H54 (cell line): ENCODE measurements at regions not wholly inside any gene's neighbourhood (a gene's known extent, or its start where the extent isn't known, plus 50 kb on each side); places are given as distances from the start of the nearest gene placed in this dataset.

Experiments used
- DNase-seq: peaks from one replicate; pipeline ENCODE4 v3.0.0; 2011; ENCODE audit warnings: low spot score, mixed read lengths; ENCODE audit not compliant: insufficient read length
- FAIRE-seq: peaks from 3 replicates; lab custom pipeline; 2011; peaks lifted over from hg19 to GRCh38; lab: Jason Lieb, UNC
- POLR2A ChIP-seq: IDR thresholded peaks from 2 replicates; pipeline ENCODE4 v1.6.1; 2011; ENCODE audit warnings: low read depth, mild to moderate bottlenecking, low read length

DNA sequence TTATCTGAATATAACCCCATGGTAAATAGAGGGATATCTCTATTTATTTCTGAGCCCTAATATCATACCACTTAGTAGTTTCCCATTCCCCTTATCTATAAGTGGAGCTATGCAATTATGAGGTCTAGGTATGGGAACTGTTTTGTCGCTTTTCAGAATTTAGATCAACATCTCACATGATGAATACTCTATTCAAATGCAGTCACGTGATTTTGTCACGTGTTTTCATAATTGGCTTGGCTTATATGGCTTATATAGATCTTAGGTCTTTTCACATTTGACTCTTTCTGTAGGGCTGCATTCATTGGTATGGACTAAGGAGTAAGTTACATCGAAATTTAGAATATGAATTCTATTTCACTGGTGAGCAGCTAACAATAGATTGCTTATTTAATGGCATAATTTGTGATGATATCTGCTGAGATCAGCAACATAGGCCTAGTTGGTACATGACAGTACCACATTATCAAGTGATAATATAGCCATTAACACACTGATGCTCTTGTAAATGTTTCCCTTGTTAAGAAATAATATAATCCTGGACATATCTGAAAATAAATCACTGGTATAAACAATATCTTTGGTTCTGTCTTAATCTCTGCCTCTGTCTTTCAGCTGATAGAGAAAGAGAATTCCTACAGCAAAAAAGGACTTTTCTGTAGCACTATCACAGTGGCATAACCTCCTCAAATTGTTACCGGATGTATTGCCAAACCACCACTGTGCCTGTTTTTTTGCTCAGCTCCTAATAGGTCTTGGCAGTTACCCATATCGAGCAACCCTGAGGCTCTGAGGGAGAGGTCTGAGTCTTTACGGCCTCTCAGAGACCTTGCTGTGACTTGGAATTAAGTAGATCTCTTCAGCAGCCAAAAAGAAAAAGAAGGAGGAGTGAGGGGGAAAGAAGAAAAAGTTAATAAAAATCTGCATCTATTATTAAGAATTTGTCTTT is 357.1 kb downstream of the ZPLD1 start:
- TF ChIP-seq POLR2A, result no peak
- DNase-seq, result no peak
- FAIRE-seq, result no peak

- DNase-seq, result no peak
These were observed 362.0 kb downstream of the ZPLD1 start for GRCh38 chr3:102796804-102797203.

GRCh38 chr3:102802819-102803420 is 368.1 kb downstream of the ZPLD1 start:
- DNase-seq (no peak), FAIRE-seq (no peak)
- no peak for TF ChIP-seq POLR2A

More at GRCh38 chr3:102796804-102797203, 362.0 kb downstream of the ZPLD1 start:
- FAIRE-seq, result no peak
- no peak for TF ChIP-seq POLR2A

DNA sequence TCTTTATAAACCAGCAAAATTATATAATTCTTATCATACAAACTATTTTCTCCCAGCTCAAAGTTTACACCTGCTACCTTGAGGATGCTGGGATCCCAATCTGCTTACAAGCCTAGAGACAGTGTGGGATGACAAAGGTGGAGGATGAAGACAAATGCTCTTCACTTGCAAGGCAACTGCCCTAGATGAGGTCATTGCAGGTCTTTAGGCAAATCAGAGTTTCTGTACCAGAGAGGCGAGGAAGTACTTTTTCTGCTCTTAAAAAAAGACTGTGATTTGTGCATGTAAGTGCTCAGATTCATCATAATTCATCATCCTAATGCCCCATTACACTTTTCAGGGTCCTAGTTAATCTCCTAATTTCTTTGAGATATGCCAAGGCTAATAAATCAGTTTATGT is 376.1 kb downstream of the ZPLD1 start:
- no peak for DNase-seq
- TF ChIP-seq POLR2A, result no peak
- FAIRE-seq, result no peak

- no peak for TF ChIP-seq POLR2A
- no peak for FAIRE-seq
- no peak for DNase-seq
These were observed 391.8 kb downstream of the ZPLD1 start for GRCh38 chr3:102826636-102827035.

- no peak for TF ChIP-seq POLR2A
- FAIRE-seq (no peak), DNase-seq (no peak)
These were observed 392.6 kb downstream of the ZPLD1 start for GRCh38 chr3:102827386-102827785.

DNA sequence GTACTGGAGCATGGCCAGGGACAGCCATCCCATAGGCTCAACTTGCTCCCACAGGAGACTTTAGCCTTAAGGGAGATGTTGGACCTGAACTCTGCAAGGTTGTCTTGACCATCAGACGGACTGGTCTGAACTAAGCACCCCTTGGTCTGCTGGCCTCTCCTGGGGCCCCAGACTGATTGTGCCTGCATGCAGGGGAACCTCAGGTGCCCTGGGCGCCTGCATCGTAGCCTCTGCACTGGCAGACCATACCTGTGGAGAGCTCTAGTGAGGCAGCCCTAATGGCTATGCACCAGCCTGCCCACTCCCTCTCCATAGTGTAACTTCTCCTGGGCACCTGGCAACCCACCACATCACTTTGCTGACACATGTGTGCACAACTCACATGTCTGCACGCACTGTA is 395.6 kb downstream of the ZPLD1 start:
- TF ChIP-seq POLR2A, result no peak
- DNase-seq (no peak), FAIRE-seq (no peak)

DNA sequence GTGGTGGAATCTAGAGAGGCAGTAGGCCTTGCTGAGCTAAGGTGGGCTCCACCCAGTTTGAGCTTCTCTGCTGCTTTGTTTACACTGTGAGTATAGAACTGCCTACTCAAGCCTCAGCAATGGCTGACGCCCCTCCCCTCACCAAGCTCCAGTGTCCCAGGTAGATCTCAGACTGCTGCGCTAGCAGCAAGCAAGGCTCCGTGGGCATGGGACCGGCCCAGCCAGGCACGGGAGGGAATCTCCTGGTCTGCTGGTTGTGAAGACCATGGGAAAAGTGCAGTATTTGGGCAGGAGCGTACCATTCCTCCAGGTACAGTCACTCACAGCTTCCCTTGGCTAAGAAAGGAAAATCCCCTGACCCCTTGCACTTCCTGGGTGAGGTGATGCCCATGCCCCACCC is 407.1 kb downstream of the ZPLD1 start:
- no peak for DNase-seq
- TF ChIP-seq POLR2A, result no peak
- no peak for FAIRE-seq

DNA sequence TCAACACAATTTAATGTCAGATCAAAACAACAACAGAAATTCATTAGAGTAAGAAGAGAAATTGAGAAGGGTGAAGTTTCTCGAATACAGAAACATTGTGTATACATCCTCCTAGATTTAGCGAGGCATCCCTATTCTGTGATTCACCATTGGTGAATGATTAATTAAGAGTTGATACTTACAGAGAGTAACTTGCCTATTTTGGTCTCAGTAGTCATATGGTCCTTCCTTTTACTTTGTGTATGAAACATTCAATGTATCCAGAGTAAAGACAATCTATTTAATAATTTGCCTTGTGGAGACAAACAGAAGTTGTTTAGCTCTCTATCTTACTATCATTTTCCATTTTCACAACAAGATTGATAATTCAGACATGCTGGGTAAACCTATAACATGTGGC is 432.0 kb downstream of the ZPLD1 start:
- TF ChIP-seq POLR2A, result no peak
- no peak for FAIRE-seq
- DNase-seq, result no peak

DNA sequence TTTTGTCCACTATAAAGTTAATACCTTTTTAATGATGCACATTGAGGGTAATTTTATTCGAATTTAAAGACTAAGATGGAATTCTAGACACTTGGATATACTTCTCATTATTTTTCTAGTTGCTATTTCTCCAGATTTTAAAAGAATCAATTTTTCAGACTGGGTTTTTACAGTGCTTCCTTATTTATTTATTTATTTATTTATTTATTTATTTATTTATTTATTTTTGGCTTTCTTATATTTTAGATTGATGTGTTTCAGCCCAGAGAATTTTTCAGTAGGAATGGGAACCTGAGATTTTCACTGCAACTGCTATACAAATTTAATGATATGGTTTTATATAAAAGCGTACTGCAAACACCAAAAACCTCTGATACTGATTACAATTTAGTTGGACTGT is 448.7 kb downstream of the ZPLD1 start:
- no peak for FAIRE-seq
- no peak for TF ChIP-seq POLR2A
- no peak for DNase-seq

DNA sequence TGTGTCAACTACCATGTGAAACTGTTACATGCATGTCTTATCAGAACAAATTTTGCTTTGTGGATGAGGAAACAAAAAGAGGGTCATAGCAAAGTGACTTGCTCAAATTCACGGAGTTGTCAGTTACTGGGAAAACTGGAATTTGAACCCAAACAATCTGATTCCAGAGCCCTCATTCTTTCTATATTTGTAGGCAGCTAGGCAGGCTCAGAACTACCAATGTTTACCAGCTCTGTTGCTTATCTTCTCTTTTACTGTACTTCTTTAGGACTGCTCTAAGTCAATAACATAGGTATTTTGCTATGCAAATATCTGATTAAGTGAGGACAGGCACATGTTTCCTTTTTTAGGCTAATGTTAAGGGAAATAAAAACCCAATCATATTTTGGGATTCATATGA is 450.5 kb downstream of the ZPLD1 start:
- DNase-seq, result no peak
- no peak for FAIRE-seq

DNA sequence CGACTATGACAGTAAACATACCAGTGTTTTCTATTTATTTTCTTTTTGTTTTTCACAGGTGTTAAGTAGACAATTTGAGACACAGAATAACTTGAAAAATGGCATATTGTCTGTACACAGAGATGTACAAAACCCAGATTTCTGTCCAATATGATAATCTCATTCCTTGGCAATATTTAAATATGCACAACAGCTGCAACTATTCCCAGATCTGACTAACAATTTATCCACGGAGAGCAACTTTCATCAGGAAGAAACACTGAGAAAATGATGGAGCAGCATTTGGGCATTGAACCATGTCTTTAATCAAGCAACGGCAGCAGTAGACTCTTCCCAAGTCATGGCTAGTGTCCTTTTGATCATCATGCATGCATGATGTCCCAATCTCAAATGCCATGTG is 452.6 kb downstream of the ZPLD1 start:
- FAIRE-seq (no peak), DNase-seq (no peak)
- TF ChIP-seq POLR2A, result no peak

More for the DNA sequence above, 450.5 kb downstream of the ZPLD1 start:
- TF ChIP-seq POLR2A, result no peak

GRCh38 chr3:102896851-102897621 is 462.2 kb downstream of the ZPLD1 start:
- no peak for TF ChIP-seq POLR2A
- FAIRE-seq (no peak), DNase-seq (no peak)

DNA sequence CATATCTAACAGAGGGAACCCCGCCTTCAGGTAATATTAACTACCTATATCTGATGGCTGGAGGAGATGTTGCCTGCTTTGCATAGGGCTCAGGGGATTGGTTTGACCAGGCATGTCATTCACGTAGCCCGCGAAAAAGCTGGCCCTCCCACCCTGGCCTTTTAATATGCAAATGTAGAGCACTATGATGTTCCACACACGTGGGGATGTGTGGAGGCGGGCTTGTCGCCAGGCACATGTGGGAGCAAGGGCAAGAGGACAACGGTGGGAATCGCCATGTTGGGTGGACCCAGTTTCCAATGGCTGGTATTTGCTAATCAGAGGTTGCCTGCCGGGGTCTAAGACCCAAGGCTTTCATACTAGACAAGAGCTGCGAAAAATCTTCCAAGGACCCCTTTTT is 469.8 kb downstream of the ZPLD1 start:
- no peak for DNase-seq
- TF ChIP-seq POLR2A, result no peak
- no peak for FAIRE-seq
